ENCODE measurements at regions not wholly inside any gene's neighbourhood (a gene's known extent, or its start where the extent isn't known, plus 50 kb on each side); places are given as distances from the start of the nearest gene placed in this dataset.
A peak's percentile ranks its signal among the peaks of the same experiment; 100 is the strongest.
"Not testable (repeated sequence)": the region's sequence is repeated elsewhere in the genome, so short reads cannot be mapped to it uniquely, and the experiment has no call there.

- not testable (repeated sequence) for DNase-seq
These were observed 88.5 kb upstream of the CDC42EP3 start for GRCh38 chr2:37759989-37760388.

- DNase-seq: no peak
These were observed 89.0 kb upstream of the CDC42EP3 start for GRCh38 chr2:37760471-37760870.

DNA sequence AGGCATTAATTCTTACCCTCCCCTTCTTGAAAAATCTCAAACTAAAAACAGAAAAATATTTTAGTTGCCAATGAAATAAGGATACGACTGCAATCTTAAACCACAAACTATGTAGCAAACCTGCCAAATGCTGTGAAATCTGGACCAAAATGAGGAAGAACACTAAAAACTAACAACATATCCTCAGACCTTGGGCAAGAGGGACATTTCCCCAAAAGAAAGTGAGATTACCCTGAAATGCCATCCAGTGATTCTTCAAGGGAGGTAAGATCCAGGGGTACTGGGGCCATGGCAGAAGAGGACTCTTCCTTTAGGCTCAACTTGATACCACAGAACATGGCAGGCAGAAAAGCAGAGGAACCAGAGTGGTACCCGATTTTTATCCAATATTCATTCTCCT lies 90.8 kb upstream of the CDC42EP3 start:
- DNase-seq: not testable (repeated sequence)

GRCh38 chr2:37764739-37765138 lies 93.3 kb upstream of the CDC42EP3 start:
- DNase-seq: no peak

DNA sequence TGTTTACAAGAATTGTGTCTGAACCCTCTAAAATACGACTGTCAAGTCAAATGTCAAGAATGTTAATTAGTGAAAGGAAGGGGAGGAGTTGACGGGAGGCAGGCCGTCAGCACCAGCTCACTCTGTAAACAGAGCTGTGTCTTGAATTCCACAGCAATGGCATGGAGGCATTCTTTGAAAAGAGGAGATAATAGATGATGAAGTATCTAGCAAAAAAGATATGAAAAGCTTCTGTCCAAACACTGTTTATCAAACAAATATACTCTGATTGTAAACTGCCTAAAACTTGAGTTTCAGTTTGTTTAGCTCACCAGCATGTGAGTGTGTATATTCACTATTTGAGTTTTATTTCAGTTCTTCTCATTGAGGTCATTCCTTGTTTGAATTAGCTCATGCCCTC lies 94.7 kb upstream of the CDC42EP3 start:
- no peak for DNase-seq

GRCh38 chr2:37767046-37767445 lies 95.6 kb upstream of the CDC42EP3 start:
- no peak for DNase-seq

DNA sequence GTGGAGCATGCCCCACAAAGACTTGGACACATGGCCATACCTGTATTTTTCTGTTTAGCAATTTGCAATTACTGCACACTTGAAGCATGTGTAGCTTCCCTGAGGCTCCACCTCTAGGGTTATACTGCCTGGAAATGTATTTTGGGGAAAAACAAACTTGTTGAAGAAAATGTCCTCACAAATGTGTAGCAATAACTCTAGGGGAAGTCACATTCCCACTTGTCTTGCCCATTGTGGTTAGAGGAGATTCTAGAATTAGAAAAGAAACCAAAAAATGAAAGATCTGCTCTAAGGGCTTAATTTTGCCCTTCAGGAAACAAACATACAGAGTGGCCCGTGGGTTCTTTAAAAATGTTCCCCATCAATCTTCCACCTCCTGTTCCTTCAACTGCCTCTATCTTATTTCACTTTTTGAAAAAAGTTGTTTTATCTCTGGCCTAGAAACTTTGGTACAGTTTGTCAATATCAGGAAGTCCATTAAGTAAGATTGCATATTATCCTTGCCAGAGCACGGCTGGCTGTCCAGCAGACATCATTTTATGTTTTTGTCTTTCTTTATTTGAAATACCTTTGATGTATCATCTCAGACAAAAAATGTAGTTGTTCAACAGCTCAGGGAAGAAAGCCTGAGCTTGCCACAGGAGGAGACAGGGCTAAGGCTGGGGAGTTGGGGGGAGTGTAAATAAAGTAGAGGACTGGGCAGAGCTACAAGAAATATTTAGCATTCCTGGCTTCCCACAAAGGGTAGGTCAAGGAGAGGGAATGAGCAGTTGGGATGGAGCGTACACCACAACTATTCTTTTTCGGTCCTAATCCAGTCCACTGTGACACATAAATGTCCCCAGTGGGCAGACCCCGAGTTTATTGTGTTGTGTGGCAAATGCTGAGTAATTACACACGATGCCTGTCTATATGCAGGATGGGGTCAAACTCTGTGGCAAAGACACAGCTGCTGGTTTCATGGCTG lies 96.8 kb upstream of the CDC42EP3 start:
- DNase-seq: no peak

- DNase-seq: no peak
These were observed 98.1 kb upstream of the CDC42EP3 start for GRCh38 chr2:37769551-37769950.

DNA sequence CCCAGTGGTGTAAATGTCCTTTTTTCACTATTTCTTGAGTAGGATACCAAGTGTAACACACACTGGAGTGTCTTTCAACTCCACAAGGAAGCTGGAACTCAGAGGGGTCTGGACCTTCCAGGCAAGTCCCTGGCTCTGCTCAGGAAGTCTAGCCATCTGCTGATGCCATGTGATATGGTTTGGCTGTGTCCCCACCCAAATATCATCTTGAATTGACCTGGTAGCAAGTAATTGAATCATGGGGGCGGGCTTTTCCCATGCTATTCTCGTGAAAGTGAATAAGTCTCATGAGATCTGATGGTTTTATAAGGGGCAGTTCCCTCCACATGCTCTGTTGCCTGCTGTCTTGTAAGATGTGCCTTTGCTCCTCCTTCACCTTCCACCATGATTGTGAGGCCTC lies 99.4 kb upstream of the CDC42EP3 start:
- no peak for DNase-seq

DNA sequence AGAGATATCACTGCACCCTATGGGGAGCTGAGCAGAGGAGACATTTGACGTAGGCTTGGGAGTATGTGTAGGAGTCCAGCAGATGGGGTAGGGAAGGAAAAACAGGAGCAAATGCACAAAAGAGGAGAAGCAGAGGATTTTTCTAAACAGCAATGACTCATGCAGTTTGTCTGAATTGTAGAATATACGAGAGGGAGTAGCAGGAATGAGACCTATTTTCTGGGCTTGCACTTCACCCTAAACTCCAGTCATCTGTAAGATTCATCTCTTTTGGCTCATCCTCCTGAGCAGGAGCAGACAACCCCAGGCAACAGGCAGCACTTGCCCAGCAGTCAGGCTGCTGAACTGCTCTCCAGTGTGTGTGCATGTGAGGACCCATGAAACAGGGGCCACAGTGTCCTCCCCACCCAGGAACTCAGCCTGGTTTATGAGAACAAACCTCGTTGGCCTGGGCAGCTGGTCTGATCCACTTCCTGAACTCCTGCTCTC lies 100.2 kb upstream of the CDC42EP3 start:
- DNase-seq: no peak

- DNase-seq: no peak
These were observed 102.1 kb upstream of the CDC42EP3 start for GRCh38 chr2:37773371-37774130.

- not testable (repeated sequence) for DNase-seq
These were observed 102.9 kb upstream of the CDC42EP3 start for GRCh38 chr2:37774171-37774944.

DNA sequence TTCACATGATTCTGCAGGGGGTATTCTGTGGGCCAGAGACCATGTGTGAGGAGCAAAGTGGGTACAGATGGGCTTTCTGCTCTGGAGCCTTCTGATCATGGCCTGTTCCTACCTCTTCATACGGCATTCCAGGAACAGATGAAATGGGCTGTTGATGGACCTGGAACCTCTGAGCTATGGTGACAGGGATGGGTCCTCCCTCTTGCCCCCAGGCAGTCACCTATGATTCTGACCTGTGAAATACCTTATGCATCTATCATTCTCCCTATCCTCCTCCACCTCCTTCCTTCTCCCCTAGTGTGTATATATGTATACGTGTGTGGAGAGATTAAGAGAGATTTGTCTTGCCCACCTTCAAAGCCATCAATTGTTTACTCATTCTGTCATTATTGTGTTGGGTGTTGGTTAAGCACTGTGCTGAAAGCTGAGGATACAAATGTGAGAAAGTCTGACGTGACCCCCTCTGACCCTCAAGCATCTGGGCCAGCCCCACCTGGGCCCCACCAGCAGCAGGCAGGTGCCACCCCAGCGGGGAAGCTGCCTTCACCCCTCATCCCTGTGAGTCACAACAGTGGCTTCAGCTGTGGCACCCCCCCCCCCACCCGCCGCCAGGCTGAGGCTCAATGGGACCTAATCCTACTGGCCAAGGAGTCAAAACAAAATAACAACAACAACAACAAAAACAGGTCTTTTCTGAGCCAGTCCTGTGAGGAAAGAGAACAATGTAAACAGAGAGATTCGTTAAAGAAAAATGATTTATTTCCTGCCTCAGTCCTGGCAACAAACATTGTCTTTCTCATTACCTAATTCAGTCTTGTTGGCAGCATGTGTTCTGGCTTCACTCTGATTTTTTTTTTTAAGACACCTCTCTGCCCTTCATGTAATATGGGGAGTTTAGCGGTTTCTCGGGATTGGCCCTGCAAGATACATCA lies 103.8 kb upstream of the CDC42EP3 start:
- DNase-seq: no peak

- DNase-seq: no peak
These were observed 104.4 kb upstream of the CDC42EP3 start for GRCh38 chr2:37775908-37776250.

DNA sequence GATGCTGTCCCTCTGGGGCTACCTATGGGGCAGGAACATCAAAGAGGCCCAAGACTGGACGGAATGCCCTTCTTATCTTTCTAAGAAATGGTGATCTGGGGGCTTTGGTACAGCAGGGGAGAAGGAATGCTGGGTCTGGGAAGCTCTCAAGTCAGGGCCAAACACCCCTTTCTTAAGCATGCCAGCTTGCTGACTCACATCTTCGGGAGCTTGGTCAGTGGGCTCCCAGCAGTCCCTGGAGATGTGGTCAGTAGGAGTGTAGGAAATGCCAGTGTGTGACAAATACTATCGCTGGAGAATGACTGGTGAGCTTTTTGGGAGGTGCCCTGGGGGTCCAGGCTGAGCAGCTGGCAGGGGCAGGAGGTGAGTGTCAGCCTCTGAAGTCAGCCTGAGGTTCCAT lies 105.0 kb upstream of the CDC42EP3 start:
- DNase-seq: no peak

- DNase-seq: no peak
These were observed 107.7 kb upstream of the CDC42EP3 start for GRCh38 chr2:37779139-37779538.

GRCh38 chr2:37779611-37780386 lies 108.4 kb upstream of the CDC42EP3 start:
- no peak for DNase-seq

DNA sequence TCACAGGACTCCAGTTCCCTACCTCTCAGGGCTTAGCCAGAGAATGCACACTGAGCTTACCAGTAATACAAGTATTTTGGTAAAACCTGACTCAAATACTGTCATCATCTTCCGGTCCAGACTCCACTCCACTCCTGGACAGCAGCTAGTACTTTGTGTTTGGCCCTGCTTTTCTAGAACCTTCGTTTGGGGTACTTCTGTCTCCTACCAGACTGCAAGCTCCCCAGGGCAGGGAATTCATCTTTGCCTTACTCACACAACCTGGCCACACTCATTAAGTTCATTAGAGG lies 108.9 kb upstream of the CDC42EP3 start:
- DNase-seq: no peak

DNA sequence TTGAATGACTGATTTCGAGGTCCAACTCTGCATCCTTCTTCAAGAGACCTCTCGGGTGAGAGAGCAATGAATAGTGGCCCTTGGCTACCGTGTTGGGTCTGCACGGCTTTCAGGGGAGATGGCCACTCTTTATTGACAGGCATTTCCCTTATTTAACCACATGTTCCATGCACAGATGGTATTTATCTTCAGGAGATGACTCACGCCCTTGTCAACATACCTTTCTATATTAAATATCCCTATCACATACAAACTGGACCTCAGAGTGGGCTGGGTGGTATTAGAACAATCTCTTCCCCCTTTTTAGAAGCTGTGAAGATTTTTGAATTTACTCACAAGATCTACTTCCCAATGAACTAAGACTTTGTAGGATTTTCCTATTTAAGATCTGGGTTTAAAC lies 109.6 kb upstream of the CDC42EP3 start:
- DNase-seq: no peak

DNA sequence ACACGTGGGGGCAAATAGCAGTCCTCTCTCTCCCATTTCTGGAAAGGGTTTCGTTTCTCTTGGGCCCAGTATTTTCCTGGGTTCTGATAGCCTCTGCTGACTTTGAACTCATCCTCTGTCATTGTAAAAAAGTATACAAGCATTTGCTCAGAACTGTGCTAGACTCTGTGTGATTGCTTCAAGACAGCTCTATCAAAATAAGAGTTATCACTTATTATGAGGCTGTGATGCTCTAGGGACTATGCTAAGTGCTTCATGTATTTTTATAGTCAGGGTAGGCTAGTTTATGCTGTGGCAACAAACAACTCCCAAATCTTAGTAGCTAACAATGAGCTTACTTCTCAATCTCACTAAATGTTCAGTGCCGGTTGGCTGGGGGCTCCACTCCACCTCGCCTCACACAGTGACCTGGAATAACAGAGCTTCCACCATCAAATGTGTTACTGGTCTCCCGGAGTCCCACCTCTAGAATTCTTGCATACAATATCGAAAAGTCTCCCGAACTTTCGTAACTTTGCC lies 110.8 kb upstream of the CDC42EP3 start:
- no peak for DNase-seq

- DNase-seq: peak; percentile 50
These were observed 111.4 kb upstream of the CDC42EP3 start for GRCh38 chr2:37782721-37783371.
